ENCODE measurements at regions not wholly inside any gene's neighbourhood (a gene's known extent, or its start where the extent isn't known, plus 50 kb on each side); places are given as distances from the start of the nearest gene placed in this dataset.

GRCh38 chr9:73806876-73807275 is 655.2 kb downstream of the ANXA1 start:
- intact Hi-C loops (cut with DNase I) = no loop called here
- Histone ChIP-seq H3K27ac (no peak overlapping the region), H3K27me3 (no peaks in the 10 kb centered on the region), H3K36me3 (no peaks in the 10 kb centered on the region), H3K9me3 (no peaks in the 10 kb centered on the region), H3K4me1 (no peaks in the 10 kb centered on the region), H3K4me3 (no peak overlapping the region)
- 41% methylated on average over 2 of the region's 2 CpGs for WGBS (ENCODE audit: insufficient coverage, low coverage, low lambda C conversion rate, missing lambda C conversion rate)
- TF ChIP-seq CTCF (IDR thresholded peaks at IDR 0.05) = no peak
- TF ChIP-seq POLR2A (IDR thresholded peaks at IDR 0.05) = no peak
- DNase-seq (no peak), ATAC-seq (no peak)

- no peak overlapping the region for H3K27ac ChIP-seq
- no peak overlapping the region for H3K4me3 ChIP-seq
- H3K27me3 ChIP-seq = no peaks in the 10 kb centered on the region
- no peak for TF ChIP-seq POLR2A (IDR thresholded peaks at IDR 0.05)
- no peak for TF ChIP-seq CTCF (IDR thresholded peaks at IDR 0.05)
- WGBS (ENCODE audit: insufficient coverage, low coverage, low lambda C conversion rate, missing lambda C conversion rate) = 43% methylated on average over 1 of the region's 1 CpG
- no peaks in the 10 kb centered on the region for H3K9me3 ChIP-seq
- DNase-seq (no peak), ATAC-seq (no peak)
- H3K36me3 ChIP-seq = no peaks in the 10 kb centered on the region
- H3K4me1 ChIP-seq = no peaks in the 10 kb centered on the region
- intact Hi-C loops (cut with DNase I) = no loop called here
Measured at GRCh38 chr9:73807952-73808351, 656.3 kb downstream of the ANXA1 start.

- H3K4me1 ChIP-seq = no peaks in the 10 kb centered on the region
- intact Hi-C loops (cut with DNase I) = no loop called here
- H3K9me3 ChIP-seq = no peaks in the 10 kb centered on the region
- no peaks in the 10 kb centered on the region for H3K36me3 ChIP-seq
- H3K27me3 ChIP-seq = peaks cover 0 to 5% of the 10 kb centered on the region in 2 donors
- TF ChIP-seq POLR2A (IDR thresholded peaks at IDR 0.05) (no peak), CTCF (IDR thresholded peaks at IDR 0.05) (no peak)
- ATAC-seq (no peak), DNase-seq (no peak)
- 41% methylated on average over 3 of the region's 3 CpGs for WGBS (ENCODE audit: insufficient coverage, low coverage, low lambda C conversion rate, missing lambda C conversion rate)
- no peak overlapping the region for H3K27ac ChIP-seq
- H3K4me3 ChIP-seq = no peak overlapping the region
Measured at GRCh38 chr9:73810585-73811215, 659.0 kb downstream of the ANXA1 start.

- Histone ChIP-seq H3K9me3 (no peaks in the 10 kb centered on the region), H3K27me3 (peaks cover 0 to 5% of the 10 kb centered on the region in 2 donors), H3K4me3 (no peak overlapping the region), H3K4me1 (no peaks in the 10 kb centered on the region), H3K36me3 (no peaks in the 10 kb centered on the region), H3K27ac (no peak overlapping the region)
- TF ChIP-seq CTCF (IDR thresholded peaks at IDR 0.05) = no peak
- no peak for TF ChIP-seq POLR2A (IDR thresholded peaks at IDR 0.05)
- ATAC-seq = no peak
- intact Hi-C loops (cut with DNase I) = no loop called here
- DNase-seq = no peak
- 63% methylated on average over 2 of the region's 2 CpGs for WGBS (ENCODE audit: insufficient coverage, low coverage, low lambda C conversion rate, missing lambda C conversion rate)
Measured at GRCh38 chr9:73813546-73813945, 661.9 kb downstream of the ANXA1 start.

- TF ChIP-seq CTCF (IDR thresholded peaks at IDR 0.05) (no peak), POLR2A (IDR thresholded peaks at IDR 0.05) (no peak)
- intact Hi-C loops (cut with DNase I) = no loop called here
- 64% methylated on average over 12 of the region's 12 CpGs for whole genome bisulfite sequencing (ENCODE audit: insufficient coverage, low coverage, low lambda C conversion rate, missing lambda C conversion rate)
- Histone ChIP-seq H3K36me3 (no peaks in the 10 kb centered on the region), H3K27ac (no peak overlapping the region), H3K4me3 (no peak overlapping the region), H3K9me3 (no peaks in the 10 kb centered on the region), H3K27me3 (peaks cover 0 to 5% of the 10 kb centered on the region in 2 donors), H3K4me1 (no peaks in the 10 kb centered on the region)
- ATAC-seq (no peak), DNase-seq (no peak)
Measured at GRCh38 chr9:73816905-73817304, 665.2 kb downstream of the ANXA1 start.
